PFSK-1 (cell line): ENCODE measurements at regions not wholly inside any gene's neighbourhood (a gene's known extent, or its start where the extent isn't known, plus 50 kb on each side); places are given as distances from the start of the nearest gene placed in this dataset.
A peak's percentile ranks its signal among the peaks of the same experiment; 100 is the strongest.

Source experiments
- FOXP2 ChIP-seq: optimal IDR thresholded peaks from 2 replicates; pipeline ENCODE3; 2011; ENCODE audit warnings: borderline replicate concordance, control low read depth, inconsistent platforms; ENCODE audit not compliant: insufficient read depth; ENCODE audit errors: extremely low read length, extremely low read depth
- POLR2AphosphoS5 ChIP-seq: IDR thresholded peaks from 2 replicates; pipeline ENCODE4 v1.6.1; 2012; ENCODE audit warnings: low read depth, mild to moderate bottlenecking, control low read depth, low read length, moderate library complexity
- REST ChIP-seq, 2 experiments: IDR thresholded peaks; 2 replicates each; pipeline versions ENCODE4 v1.6.1 to v1.8.0; 2011 to 2012; ENCODE audit warnings: low read depth in 2 of 2, low read length in 2 of 2, control low read depth in 1 of 2, inconsistent platforms in 1 of 2, mild to moderate bottlenecking in 1 of 2, moderate library complexity in 1 of 2; ENCODE audit not compliant: insufficient read depth in 1 of 2
- SIN3A ChIP-seq: IDR thresholded peaks from 2 replicates; pipeline ENCODE4 v1.6.1; 2012; ENCODE audit warnings: mild to moderate bottlenecking, low read length, moderate library complexity, borderline replicate concordance; ENCODE audit not compliant: insufficient read depth
- TAF1 ChIP-seq: IDR thresholded peaks from 2 replicates; pipeline ENCODE4 v1.6.1; 2012; ENCODE audit warnings: low read length, control low read depth, borderline replicate concordance; ENCODE audit not compliant: insufficient read depth

- TF ChIP-seq REST (IDR thresholded peaks at IDR 0.05; ENCODE audit: insufficient read depth in 1 of 2, low read depth in 2 of 2, low read length in 2 of 2): no peak
- no peak for TF ChIP-seq POLR2AphosphoS5
- no peak for TF ChIP-seq TAF1
- TF ChIP-seq SIN3A: no peak
- TF ChIP-seq FOXP2: no peak
Measured at GRCh38 chr7:132653366-132653930, 77.2 kb upstream of the PLXNA4 start.

DNA sequence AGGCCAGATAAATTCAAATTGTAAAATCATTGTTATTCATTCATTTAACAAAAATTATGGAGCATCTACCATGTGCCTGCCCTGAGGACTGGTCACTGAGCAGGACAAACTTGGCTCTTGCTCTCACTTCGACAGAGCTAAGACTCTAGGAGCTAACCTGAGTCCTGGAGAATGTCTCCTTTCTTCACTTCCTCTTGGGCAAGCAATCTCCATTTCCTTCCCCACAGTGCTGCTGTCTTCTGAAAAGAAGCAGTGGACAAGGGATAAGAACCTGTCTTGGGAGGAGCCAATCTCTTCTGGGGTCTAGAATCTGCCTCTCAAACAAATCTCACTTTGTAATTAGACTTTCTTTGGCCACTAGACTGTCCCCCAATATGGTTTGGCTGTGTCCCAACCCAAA lies 76.2 kb upstream of the PLXNA4 start:
- no peak for TF ChIP-seq POLR2AphosphoS5
- no peak for TF ChIP-seq TAF1
- TF ChIP-seq SIN3A: no peak
- TF ChIP-seq REST (IDR thresholded peaks at IDR 0.05; ENCODE audit: insufficient read depth in 1 of 2, low read depth in 2 of 2, low read length in 2 of 2): no peak
- TF ChIP-seq FOXP2: no peak

GRCh38 chr7:132650498-132650897 lies 74.2 kb upstream of the PLXNA4 start:
- TF ChIP-seq SIN3A: 0 out of 2 replicates have a peak, but pooled peaks have one; percentile 80
- TF ChIP-seq POLR2AphosphoS5: no peak
- peak; percentile 45 to 85; a peak in 2 of 4 replicates for TF ChIP-seq REST (IDR thresholded peaks at IDR 0.05; ENCODE audit: insufficient read depth in 1 of 2, low read depth in 2 of 2, low read length in 2 of 2)
- TF ChIP-seq TAF1: no peak
- no peak for TF ChIP-seq FOXP2

- no peak for TF ChIP-seq REST (IDR thresholded peaks at IDR 0.05; ENCODE audit: insufficient read depth in 1 of 2, low read depth in 2 of 2, low read length in 2 of 2)
- no peak for TF ChIP-seq SIN3A
- no peak for TF ChIP-seq FOXP2
- no peak for TF ChIP-seq POLR2AphosphoS5
- TF ChIP-seq TAF1: no peak
Measured at GRCh38 chr7:132647311-132647710, 71.0 kb upstream of the PLXNA4 start.

- TF ChIP-seq POLR2AphosphoS5 (no peak), FOXP2 (no peak), TAF1 (no peak), REST (IDR thresholded peaks at IDR 0.05; ENCODE audit: insufficient read depth in 1 of 2, low read depth in 2 of 2, low read length in 2 of 2) (no peak), SIN3A (no peak)
Measured at GRCh38 chr7:132646052-132646451, 69.8 kb upstream of the PLXNA4 start.
